ENCODE measurements at regions not wholly inside any gene's neighbourhood (a gene's known extent, or its start where the extent isn't known, plus 50 kb on each side); places are given as distances from the start of the nearest gene placed in this dataset.
"Not testable (repeated sequence)": the region's sequence is repeated elsewhere in the genome, so short reads cannot be mapped to it uniquely, and the experiment has no call there.

DNA sequence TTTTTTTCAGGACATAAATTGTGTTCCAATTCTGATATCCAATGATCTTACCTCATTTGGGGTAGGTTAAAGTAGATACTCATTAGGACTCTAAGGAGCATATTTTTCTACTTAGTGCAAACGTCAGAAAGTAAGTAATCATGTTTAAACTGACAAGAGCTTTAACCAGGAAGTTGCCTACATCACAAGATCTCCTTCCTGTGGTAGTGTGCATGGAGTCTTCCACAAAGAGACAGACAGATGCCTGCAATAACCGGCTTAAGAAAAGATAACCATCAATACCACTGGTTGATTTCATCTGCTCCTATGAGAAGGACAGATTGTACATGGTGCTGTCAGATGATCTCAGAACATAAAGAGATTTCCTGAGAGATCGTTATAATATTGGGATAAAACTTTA is 160.0 kb downstream of the POTEB3 start:
- TF ChIP-seq, protein P1, sequence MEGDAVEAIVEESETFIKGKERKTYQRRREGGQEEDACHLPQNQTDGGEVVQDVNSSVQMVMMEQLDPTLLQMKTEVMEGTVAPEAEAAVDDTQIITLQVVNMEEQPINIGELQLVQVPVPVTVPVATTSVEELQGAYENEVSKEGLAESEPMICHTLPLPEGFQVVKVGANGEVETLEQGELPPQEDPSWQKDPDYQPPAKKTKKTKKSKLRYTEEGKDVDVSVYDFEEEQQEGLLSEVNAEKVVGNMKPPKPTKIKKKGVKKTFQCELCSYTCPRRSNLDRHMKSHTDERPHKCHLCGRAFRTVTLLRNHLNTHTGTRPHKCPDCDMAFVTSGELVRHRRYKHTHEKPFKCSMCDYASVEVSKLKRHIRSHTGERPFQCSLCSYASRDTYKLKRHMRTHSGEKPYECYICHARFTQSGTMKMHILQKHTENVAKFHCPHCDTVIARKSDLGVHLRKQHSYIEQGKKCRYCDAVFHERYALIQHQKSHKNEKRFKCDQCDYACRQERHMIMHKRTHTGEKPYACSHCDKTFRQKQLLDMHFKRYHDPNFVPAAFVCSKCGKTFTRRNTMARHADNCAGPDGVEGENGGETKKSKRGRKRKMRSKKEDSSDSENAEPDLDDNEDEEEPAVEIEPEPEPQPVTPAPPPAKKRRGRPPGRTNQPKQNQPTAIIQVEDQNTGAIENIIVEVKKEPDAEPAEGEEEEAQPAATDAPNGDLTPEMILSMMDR (tag by site-specific recombination; IDR thresholded peaks at IDR 0.05) = not testable (repeated sequence)
- TF ChIP-seq, protein P2, sequence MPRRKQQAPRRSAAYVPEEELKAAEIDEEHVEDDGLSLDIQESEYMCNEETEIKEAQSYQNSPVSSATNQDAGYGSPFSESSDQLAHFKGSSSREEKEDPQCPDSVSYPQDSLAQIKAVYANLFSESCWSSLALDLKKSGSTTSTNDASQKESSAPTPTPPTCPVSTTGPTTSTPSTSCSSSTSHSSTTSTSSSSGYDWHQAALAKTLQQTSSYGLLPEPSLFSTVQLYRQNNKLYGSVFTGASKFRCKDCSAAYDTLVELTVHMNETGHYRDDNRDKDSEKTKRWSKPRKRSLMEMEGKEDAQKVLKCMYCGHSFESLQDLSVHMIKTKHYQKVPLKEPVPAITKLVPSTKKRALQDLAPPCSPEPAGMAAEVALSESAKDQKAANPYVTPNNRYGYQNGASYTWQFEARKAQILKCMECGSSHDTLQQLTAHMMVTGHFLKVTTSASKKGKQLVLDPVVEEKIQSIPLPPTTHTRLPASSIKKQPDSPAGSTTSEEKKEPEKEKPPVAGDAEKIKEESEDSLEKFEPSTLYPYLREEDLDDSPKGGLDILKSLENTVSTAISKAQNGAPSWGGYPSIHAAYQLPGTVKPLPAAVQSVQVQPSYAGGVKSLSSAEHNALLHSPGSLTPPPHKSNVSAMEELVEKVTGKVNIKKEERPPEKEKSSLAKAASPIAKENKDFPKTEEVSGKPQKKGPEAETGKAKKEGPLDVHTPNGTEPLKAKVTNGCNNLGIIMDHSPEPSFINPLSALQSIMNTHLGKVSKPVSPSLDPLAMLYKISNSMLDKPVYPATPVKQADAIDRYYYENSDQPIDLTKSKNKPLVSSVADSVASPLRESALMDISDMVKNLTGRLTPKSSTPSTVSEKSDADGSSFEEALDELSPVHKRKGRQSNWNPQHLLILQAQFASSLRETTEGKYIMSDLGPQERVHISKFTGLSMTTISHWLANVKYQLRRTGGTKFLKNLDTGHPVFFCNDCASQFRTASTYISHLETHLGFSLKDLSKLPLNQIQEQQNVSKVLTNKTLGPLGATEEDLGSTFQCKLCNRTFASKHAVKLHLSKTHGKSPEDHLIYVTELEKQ (tag by site-specific recombination; IDR thresholded peaks at IDR 0.05; ENCODE audit: borderline replicate concordance) = not testable (repeated sequence)
- not testable (repeated sequence) for TF ChIP-seq ZSCAN30 (tag by site-specific recombination; IDR thresholded peaks at IDR 0.05); SALL2 (tag by site-specific recombination; IDR thresholded peaks at IDR 0.05; ENCODE audit: borderline replicate concordance); ZNF366 (tag by site-specific recombination; conservative IDR thresholded peaks at IDR 0.05); ZNF175 (tag by site-specific recombination; IDR thresholded peaks at IDR 0.05); ZIC2 (tag by site-specific recombination; IDR thresholded peaks at IDR 0.05); GLI4 (tag by site-specific recombination; IDR thresholded peaks at IDR 0.05)
- TF ChIP-seq, protein P3, sequence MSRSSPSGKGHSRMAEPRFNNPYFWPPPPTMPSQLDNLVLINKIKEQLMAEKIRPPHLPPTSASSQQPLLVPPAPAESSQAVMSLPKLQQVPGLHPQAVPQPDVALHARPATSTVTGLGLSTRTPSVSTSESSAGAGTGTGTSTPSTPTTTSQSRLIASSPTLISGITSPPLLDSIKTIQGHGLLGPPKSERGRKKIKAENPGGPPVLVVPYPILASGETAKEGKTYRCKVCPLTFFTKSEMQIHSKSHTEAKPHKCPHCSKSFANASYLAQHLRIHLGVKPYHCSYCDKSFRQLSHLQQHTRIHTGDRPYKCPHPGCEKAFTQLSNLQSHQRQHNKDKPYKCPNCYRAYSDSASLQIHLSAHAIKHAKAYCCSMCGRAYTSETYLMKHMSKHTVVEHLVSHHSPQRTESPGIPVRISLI (tag by site-specific recombination; IDR thresholded peaks at IDR 0.05) = not testable (repeated sequence)
- TF ChIP-seq, protein P4, sequence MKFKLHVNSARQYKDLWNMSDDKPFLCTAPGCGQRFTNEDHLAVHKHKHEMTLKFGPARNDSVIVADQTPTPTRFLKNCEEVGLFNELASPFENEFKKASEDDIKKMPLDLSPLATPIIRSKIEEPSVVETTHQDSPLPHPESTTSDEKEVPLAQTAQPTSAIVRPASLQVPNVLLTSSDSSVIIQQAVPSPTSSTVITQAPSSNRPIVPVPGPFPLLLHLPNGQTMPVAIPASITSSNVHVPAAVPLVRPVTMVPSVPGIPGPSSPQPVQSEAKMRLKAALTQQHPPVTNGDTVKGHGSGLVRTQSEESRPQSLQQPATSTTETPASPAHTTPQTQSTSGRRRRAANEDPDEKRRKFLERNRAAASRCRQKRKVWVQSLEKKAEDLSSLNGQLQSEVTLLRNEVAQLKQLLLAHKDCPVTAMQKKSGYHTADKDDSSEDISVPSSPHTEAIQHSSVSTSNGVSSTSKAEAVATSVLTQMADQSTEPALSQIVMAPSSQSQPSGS (tag by site-specific recombination; IDR thresholded peaks at IDR 0.05; ENCODE audit: low read depth) = not testable (repeated sequence)
- TF ChIP-seq, protein P5, sequence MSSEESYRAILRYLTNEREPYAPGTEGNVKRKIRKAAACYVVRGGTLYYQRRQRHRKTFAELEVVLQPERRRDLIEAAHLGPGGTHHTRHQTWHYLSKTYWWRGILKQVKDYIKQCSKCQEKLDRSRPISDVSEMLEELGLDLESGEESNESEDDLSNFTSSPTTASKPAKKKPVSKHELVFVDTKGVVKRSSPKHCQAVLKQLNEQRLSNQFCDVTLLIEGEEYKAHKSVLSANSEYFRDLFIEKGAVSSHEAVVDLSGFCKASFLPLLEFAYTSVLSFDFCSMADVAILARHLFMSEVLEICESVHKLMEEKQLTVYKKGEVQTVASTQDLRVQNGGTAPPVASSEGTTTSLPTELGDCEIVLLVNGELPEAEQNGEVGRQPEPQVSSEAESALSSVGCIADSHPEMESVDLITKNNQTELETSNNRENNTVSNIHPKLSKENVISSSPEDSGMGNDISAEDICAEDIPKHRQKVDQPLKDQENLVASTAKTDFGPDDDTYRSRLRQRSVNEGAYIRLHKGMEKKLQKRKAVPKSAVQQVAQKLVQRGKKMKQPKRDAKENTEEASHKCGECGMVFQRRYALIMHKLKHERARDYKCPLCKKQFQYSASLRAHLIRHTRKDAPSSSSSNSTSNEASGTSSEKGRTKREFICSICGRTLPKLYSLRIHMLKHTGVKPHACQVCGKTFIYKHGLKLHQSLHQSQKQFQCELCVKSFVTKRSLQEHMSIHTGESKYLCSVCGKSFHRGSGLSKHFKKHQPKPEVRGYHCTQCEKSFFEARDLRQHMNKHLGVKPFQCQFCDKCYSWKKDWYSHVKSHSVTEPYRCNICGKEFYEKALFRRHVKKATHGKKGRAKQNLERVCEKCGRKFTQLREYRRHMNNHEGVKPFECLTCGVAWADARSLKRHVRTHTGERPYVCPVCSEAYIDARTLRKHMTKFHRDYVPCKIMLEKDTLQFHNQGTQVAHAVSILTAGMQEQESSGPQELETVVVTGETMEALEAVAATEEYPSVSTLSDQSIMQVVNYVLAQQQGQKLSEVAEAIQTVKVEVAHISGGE (tag by site-specific recombination; conservative IDR thresholded peaks at IDR 0.05; ENCODE audit: low read depth) = not testable (repeated sequence)

Data from HEK293 (cell line).